Astrocyte of the spinal cord (primary cell): ENCODE measurements at regions not wholly inside any gene's neighbourhood (a gene's known extent, or its start where the extent isn't known, plus 50 kb on each side); places are given as distances from the start of the nearest gene placed in this dataset.

Experiments
- DNase-seq: peaks from one replicate; pipeline ENCODE4 v3.0.0; 2011; ENCODE audit warnings: low read depth, low spot score
- H3K4me3 ChIP-seq: 2 replicates; pipeline ENCODE4 v1.5.1; 2011; ENCODE audit warnings: low read depth, mild to moderate bottlenecking, low read length, moderate library complexity
- CTCF ChIP-seq: IDR thresholded peaks from 2 replicates; pipeline ENCODE4 v1.5.1; 2012; ENCODE audit warnings: low read depth, mild to moderate bottlenecking, low read length, inconsistent platforms
- in situ Hi-C: cut with HindIII; loops from 2 replicates; pipeline ENCODE4 v1.10.0; 2017; ENCODE audit warnings: low sequenced_read_pairs

- H3K4me3 ChIP-seq, result no peak overlapping the region
- in situ Hi-C loops, result no loop called here
- no peak for TF ChIP-seq CTCF
- no peak for DNase-seq
These were observed 1107.5 kb upstream of the B3GALT2 start for GRCh38 chr1:194293851-194294405.

- no peak for DNase-seq
- no peak for TF ChIP-seq CTCF
- in situ Hi-C loops, result no loop called here
- H3K4me3 ChIP-seq, result no peak overlapping the region
These were observed 1106.6 kb upstream of the B3GALT2 start for GRCh38 chr1:194292966-194293365.

DNA sequence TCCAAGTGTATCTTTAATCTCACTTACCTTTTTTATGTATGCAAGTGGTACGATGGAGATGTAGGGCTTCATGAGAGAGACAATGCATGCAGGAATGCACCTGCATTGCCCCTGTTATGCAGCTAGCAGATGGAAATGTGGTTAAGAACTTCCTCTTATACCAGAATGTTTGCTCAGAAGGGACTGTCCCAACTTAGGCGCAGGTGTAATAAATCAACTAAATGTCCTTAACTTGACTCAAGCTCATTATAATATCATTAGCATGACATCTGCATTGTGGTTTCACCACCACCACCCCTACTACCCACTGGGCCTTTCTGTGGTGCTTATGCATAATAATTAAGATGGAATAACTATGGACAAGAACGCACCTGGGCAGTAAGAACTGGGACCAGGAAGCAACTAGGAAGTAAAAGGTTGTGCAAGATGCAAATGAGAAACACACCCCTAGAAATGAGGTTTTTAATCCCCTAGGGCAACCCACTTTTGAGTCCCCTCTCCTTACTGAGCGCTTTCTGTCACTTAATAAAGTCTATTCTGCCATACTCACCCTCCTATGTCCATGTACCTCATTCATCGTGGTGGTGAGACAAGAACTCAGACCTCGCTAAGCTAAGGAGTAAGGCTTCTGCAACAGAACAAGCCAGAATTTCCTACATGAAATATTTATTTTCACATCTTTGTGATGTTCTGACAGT lies 1103.3 kb upstream of the B3GALT2 start:
- TF ChIP-seq CTCF, result no peak
- DNase-seq, result no peak
- no peak overlapping the region for H3K4me3 ChIP-seq

GRCh38 chr1:194288238-194288637 lies 1101.8 kb upstream of the B3GALT2 start:
- TF ChIP-seq CTCF, result no peak
- in situ Hi-C loops, result no loop called here
- no peak overlapping the region for H3K4me3 ChIP-seq
- no peak for DNase-seq

More for the DNA sequence above, 1103.3 kb upstream of the B3GALT2 start:
- in situ Hi-C loops, result no loop called here

DNA sequence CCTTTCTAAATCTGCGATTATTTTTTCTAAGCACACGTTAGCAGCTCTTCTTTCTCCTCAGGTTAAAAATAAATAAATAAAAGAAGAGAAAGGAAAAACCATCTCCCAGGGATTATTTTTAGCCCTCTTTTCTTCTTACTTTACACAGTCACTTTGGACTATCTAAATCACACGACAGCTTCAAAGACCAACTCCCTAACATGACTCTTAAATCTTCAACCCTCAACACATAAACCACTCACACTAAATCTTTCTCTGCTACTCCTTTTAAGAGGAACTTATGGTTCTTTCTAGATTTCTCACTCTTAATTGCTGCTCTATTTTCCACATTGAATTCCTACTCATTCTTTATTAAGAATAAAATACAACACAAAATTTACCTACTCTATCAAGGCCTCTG lies 1095.0 kb upstream of the B3GALT2 start:
- DNase-seq, result no peak
- no peak overlapping the region for H3K4me3 ChIP-seq
- in situ Hi-C loops, result no loop called here
- TF ChIP-seq CTCF, result no peak

DNA sequence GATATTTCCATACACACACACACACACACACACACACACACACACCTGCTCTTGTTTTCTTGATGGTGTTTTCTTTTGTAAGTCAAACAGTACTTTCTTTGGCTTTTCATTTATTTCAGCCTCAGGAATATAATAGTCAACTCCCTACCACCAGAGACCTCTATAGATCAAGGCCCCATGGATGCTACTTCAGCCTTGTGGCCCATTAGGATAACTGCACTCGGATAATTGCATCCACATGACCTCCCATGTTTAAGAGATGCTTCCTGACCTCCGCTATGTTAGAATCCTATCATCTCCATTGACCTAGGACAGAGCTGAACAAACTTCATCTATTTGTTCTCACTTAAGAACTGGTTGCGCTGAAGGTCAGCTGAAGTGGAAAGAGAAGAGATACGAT lies 1094.0 kb upstream of the B3GALT2 start:
- in situ Hi-C loops, result no loop called here
- no peak for TF ChIP-seq CTCF
- DNase-seq, result no peak
- H3K4me3 ChIP-seq, result no peak overlapping the region

- no peak for DNase-seq
- no peak for TF ChIP-seq CTCF
- in situ Hi-C loops, result no loop called here
- no peak overlapping the region for H3K4me3 ChIP-seq
These were observed 1093.6 kb upstream of the B3GALT2 start for GRCh38 chr1:194279975-194280374.
